ENCODE measurements at regions not wholly inside any gene's neighbourhood (a gene's known extent, or its start where the extent isn't known, plus 50 kb on each side); places are given as distances from the start of the nearest gene placed in this dataset.
A peak's percentile ranks its signal among the peaks of the same experiment; 100 is the strongest.
"Not testable (repeated sequence)": the region's sequence is repeated elsewhere in the genome, so short reads cannot be mapped to it uniquely, and the experiment has no call there.

GRCh38 chr2:175400975-175401374, 219.5 kb upstream of the ATP5MC3 start:
- DNase-seq, result no peak

GRCh38 chr2:175399326-175399725, 217.8 kb upstream of the ATP5MC3 start:
- DNase-seq, result no peak

GRCh38 chr2:175398848-175399247, 217.3 kb upstream of the ATP5MC3 start:
- DNase-seq, result no peak

GRCh38 chr2:175396696-175397095, 215.2 kb upstream of the ATP5MC3 start:
- no peak for DNase-seq

GRCh38 chr2:175393851-175394250, 212.3 kb upstream of the ATP5MC3 start:
- no peak for DNase-seq

- DNase-seq, result no peak
These were observed 201.8 kb upstream of the ATP5MC3 start for GRCh38 chr2:175383286-175383685.

- no peak for DNase-seq
These were observed 192.2 kb upstream of the ATP5MC3 start for GRCh38 chr2:175373729-175374128.

- no peak for DNase-seq
These were observed 191.5 kb upstream of the ATP5MC3 start for GRCh38 chr2:175372704-175373701.

- DNase-seq, result no peak
These were observed 189.9 kb upstream of the ATP5MC3 start for GRCh38 chr2:175371378-175371777.

GRCh38 chr2:175366815-175367214, 185.3 kb upstream of the ATP5MC3 start:
- DNase-seq, result peak; percentile 44

- DNase-seq, result peak; percentile 14
These were observed 182.2 kb upstream of the ATP5MC3 start for GRCh38 chr2:175363699-175364098.

- no peak for DNase-seq
These were observed 180.8 kb upstream of the ATP5MC3 start for GRCh38 chr2:175362331-175362730.

- DNase-seq, result no peak
These were observed 178.2 kb upstream of the ATP5MC3 start for GRCh38 chr2:175359710-175360109.

GRCh38 chr2:175356901-175357300, 175.4 kb upstream of the ATP5MC3 start:
- DNase-seq, result no peak

GRCh38 chr2:175355246-175355645, 173.7 kb upstream of the ATP5MC3 start:
- DNase-seq, result no peak

- DNase-seq, result no peak
These were observed 171.8 kb upstream of the ATP5MC3 start for GRCh38 chr2:175353275-175353674.

GRCh38 chr2:175351512-175351911, 170.0 kb upstream of the ATP5MC3 start:
- DNase-seq, result no peak

- no peak for DNase-seq
These were observed 168.6 kb upstream of the ATP5MC3 start for GRCh38 chr2:175350105-175350504.

- no peak for DNase-seq
These were observed 160.6 kb upstream of the ATP5MC3 start for GRCh38 chr2:175342085-175342484.

- no peak for DNase-seq
These were observed 148.7 kb upstream of the ATP5MC3 start for GRCh38 chr2:175330195-175330594.

GRCh38 chr2:175326801-175327200, 145.3 kb upstream of the ATP5MC3 start:
- DNase-seq, result no peak

- DNase-seq, result not testable (repeated sequence)
These were observed 144.7 kb upstream of the ATP5MC3 start for GRCh38 chr2:175326164-175326563.

- DNase-seq, result no peak
These were observed 141.7 kb upstream of the ATP5MC3 start for GRCh38 chr2:175323162-175323561.

GRCh38 chr2:175318542-175318941, 137.0 kb upstream of the ATP5MC3 start:
- no peak for DNase-seq

GRCh38 chr2:175317751-175318150, 136.2 kb upstream of the ATP5MC3 start:
- no peak for DNase-seq
